Immature natural killer cell (primary cell): ENCODE measurements at regions not wholly inside any gene's neighbourhood (a gene's known extent, or its start where the extent isn't known, plus 50 kb on each side); places are given as distances from the start of the nearest gene placed in this dataset.

Experiments used
- DNase-seq, 3 donors: peaks; one replicate each; pipeline ENCODE4 v3.0.0; 2022; ENCODE audit warnings: mixed read lengths in 1 of 3
- H3K27ac Mint-ChIP-seq, 6 donors: one replicate each; pipeline ENCODE4 v1.8.0; 2020; ENCODE audit warnings: mixed read lengths in 6 of 6, mild to moderate bottlenecking in 5 of 6, inconsistent platforms in 4 of 6, moderate library complexity in 3 of 6
- H3K27me3 Mint-ChIP-seq, 3 donors: one replicate each; pipeline ENCODE4 v1.8.0; 2020 to 2021; ENCODE audit warnings: low read depth in 3 of 3, mild to moderate bottlenecking in 3 of 3, mixed read lengths in 3 of 3, moderate library complexity in 3 of 3, inconsistent platforms in 1 of 3
- H3K36me3 Mint-ChIP-seq, 3 donors: one replicate each; pipeline ENCODE4 v1.8.0; 2020; ENCODE audit warnings: mixed read lengths in 3 of 3, inconsistent platforms in 2 of 3, mild to moderate bottlenecking in 2 of 3
- H3K4me1 Mint-ChIP-seq, 2 donors: one replicate each; pipeline ENCODE4 v1.8.0; 2020; ENCODE audit warnings: inconsistent platforms in 2 of 2, mild to moderate bottlenecking in 2 of 2, mixed read lengths in 2 of 2, moderate library complexity in 1 of 2
- H3K4me3 Mint-ChIP-seq, 5 donors: one replicate each; pipeline ENCODE4 v1.8.0; 2020; ENCODE audit warnings: mild to moderate bottlenecking in 5 of 5, mixed read lengths in 5 of 5, inconsistent platforms in 3 of 5, moderate library complexity in 3 of 5
- H3K9me3 Mint-ChIP-seq, 6 donors: one replicate each; pipeline ENCODE4 v1.8.0; 2020; ENCODE audit warnings: mild to moderate bottlenecking in 6 of 6, mixed read lengths in 6 of 6, inconsistent platforms in 4 of 6, moderate library complexity in 3 of 6

- H3K27me3 Mint-ChIP-seq = peaks cover 0 to 5% (median 3%) of the 10 kb centered on the region in 3 donors
- no peak overlapping the region for H3K4me3 Mint-ChIP-seq
- no peak for DNase-seq
- H3K36me3 Mint-ChIP-seq = peaks cover 0 to 6% (median 0%) of the 10 kb centered on the region in 3 donors
- H3K27ac Mint-ChIP-seq = no peak overlapping the region
- H3K9me3 Mint-ChIP-seq = peaks cover 0 to 3% (median 0%) of the 10 kb centered on the region in 6 donors
- no peaks in the 10 kb centered on the region for H3K4me1 Mint-ChIP-seq
These were observed 100.3 kb upstream of the NCOR2 start for GRCh38 chr12:124667506-124668326.

GRCh38 chr12:124666722-124667259, 99.4 kb upstream of the NCOR2 start:
- Mint-ChIP-seq H3K4me1 (no peaks in the 10 kb centered on the region), H3K27me3 (peaks cover 0 to 5% (median 4%) of the 10 kb centered on the region in 3 donors), H3K4me3 (no peak overlapping the region), H3K27ac (no peak overlapping the region), H3K9me3 (peaks cover 0 to 3% (median 0%) of the 10 kb centered on the region in 6 donors), H3K36me3 (peaks cover 0 to 6% (median 0%) of the 10 kb centered on the region in 3 donors)
- DNase-seq = no peak

- peaks cover 0 to 5% (median 4%) of the 10 kb centered on the region in 3 donors for H3K27me3 Mint-ChIP-seq
These were observed 98.1 kb upstream of the NCOR2 start for GRCh38 chr12:124665511-124665910.

GRCh38 chr12:124664395-124665111, 97.1 kb upstream of the NCOR2 start:
- Mint-ChIP-seq H3K9me3 (peaks cover 0 to 3% (median 0%) of the 10 kb centered on the region in 6 donors), H3K36me3 (peaks cover 0 to 6% (median 0%) of the 10 kb centered on the region in 3 donors), H3K4me3 (no peak overlapping the region), H3K27ac (no peak overlapping the region), H3K27me3 (peaks cover 4 to 5% (median 5%) of the 10 kb centered on the region in 3 donors), H3K4me1 (no peaks in the 10 kb centered on the region)
- no peak for DNase-seq

More at GRCh38 chr12:124665511-124665910, 98.1 kb upstream of the NCOR2 start:
- Mint-ChIP-seq H3K27ac (no peak overlapping the region), H3K9me3 (peaks cover 0 to 3% (median 0%) of the 10 kb centered on the region in 6 donors), H3K4me1 (no peaks in the 10 kb centered on the region), H3K36me3 (peaks cover 0 to 6% (median 0%) of the 10 kb centered on the region in 3 donors), H3K4me3 (no peak overlapping the region)
- no peak for DNase-seq

- Mint-ChIP-seq H3K27ac (no peak overlapping the region), H3K9me3 (peaks cover 0 to 3% (median 0%) of the 10 kb centered on the region in 6 donors), H3K27me3 (peaks cover 4 to 7% (median 5%) of the 10 kb centered on the region in 3 donors), H3K4me1 (no peaks in the 10 kb centered on the region), H3K36me3 (peaks cover 0 to 6% (median 0%) of the 10 kb centered on the region in 3 donors), H3K4me3 (no peak overlapping the region)
- no peak for DNase-seq
These were observed 96.5 kb upstream of the NCOR2 start for GRCh38 chr12:124663771-124664366.

GRCh38 chr12:124663206-124663605, 95.8 kb upstream of the NCOR2 start:
- Mint-ChIP-seq H3K4me3 (no peak overlapping the region), H3K36me3 (peaks cover 0 to 6% (median 0%) of the 10 kb centered on the region in 3 donors), H3K27ac (no peak overlapping the region), H3K9me3 (peaks cover 0 to 3% (median 0%) of the 10 kb centered on the region in 6 donors), H3K27me3 (peaks cover 4 to 7% (median 5%) of the 10 kb centered on the region in 3 donors), H3K4me1 (no peaks in the 10 kb centered on the region)
- no peak for DNase-seq

GRCh38 chr12:124661341-124661740, 93.9 kb upstream of the NCOR2 start:
- no peak for DNase-seq
- peaks cover 0 to 1% (median 0%) of the 10 kb centered on the region in 6 donors for H3K9me3 Mint-ChIP-seq
- no peak overlapping the region for H3K4me3 Mint-ChIP-seq
- peaks cover 0 to 4% (median 0%) of the 10 kb centered on the region in 3 donors for H3K36me3 Mint-ChIP-seq
- H3K4me1 Mint-ChIP-seq = no peaks in the 10 kb centered on the region
- H3K27ac Mint-ChIP-seq = no peak overlapping the region
- peaks cover 5 to 8% (median 5%) of the 10 kb centered on the region in 3 donors for H3K27me3 Mint-ChIP-seq

- DNase-seq = no peak
- Mint-ChIP-seq H3K27me3 (peaks cover 5 to 8% (median 5%) of the 10 kb centered on the region in 3 donors), H3K4me1 (no peaks in the 10 kb centered on the region), H3K36me3 (peaks cover 0 to 3% (median 0%) of the 10 kb centered on the region in 3 donors), H3K9me3 (peaks cover 0 to 1% (median 0%) of the 10 kb centered on the region in 6 donors), H3K27ac (no peak overlapping the region), H3K4me3 (no peak overlapping the region)
These were observed 93.4 kb upstream of the NCOR2 start for GRCh38 chr12:124660851-124661250.

GRCh38 chr12:124658806-124659402, 91.5 kb upstream of the NCOR2 start:
- H3K27ac Mint-ChIP-seq = no peak overlapping the region
- no peak overlapping the region for H3K4me3 Mint-ChIP-seq
- peaks cover 0 to 3% (median 0%) of the 10 kb centered on the region in 3 donors for H3K36me3 Mint-ChIP-seq
- H3K9me3 Mint-ChIP-seq = peaks cover 0 to 1% (median 0%) of the 10 kb centered on the region in 6 donors
- H3K4me1 Mint-ChIP-seq = no peaks in the 10 kb centered on the region
- peaks cover 5 to 10% (median 9%) of the 10 kb centered on the region in 3 donors for H3K27me3 Mint-ChIP-seq
- DNase-seq = no peak

- Mint-ChIP-seq H3K36me3 (peaks cover 0 to 3% (median 0%) of the 10 kb centered on the region in 3 donors), H3K27ac (no peak overlapping the region), H3K4me1 (no peaks in the 10 kb centered on the region), H3K27me3 (peaks cover 5 to 10% (median 5%) of the 10 kb centered on the region in 3 donors), H3K4me3 (no peak overlapping the region), H3K9me3 (peaks cover 0 to 1% (median 0%) of the 10 kb centered on the region in 6 donors)
- DNase-seq = no peak
These were observed 90.9 kb upstream of the NCOR2 start for GRCh38 chr12:124658302-124658701.

GRCh38 chr12:124656947-124657434, 89.6 kb upstream of the NCOR2 start:
- Mint-ChIP-seq H3K36me3 (no peaks in the 10 kb centered on the region), H3K9me3 (peaks cover 0 to 1% (median 0%) of the 10 kb centered on the region in 6 donors), H3K27ac (no peak overlapping the region), H3K4me1 (no peaks in the 10 kb centered on the region), H3K27me3 (peaks cover 4 to 10% (median 5%) of the 10 kb centered on the region in 3 donors), H3K4me3 (no peak overlapping the region)
- no peak for DNase-seq

- Mint-ChIP-seq H3K27me3 (peaks cover 4 to 10% (median 5%) of the 10 kb centered on the region in 3 donors), H3K4me3 (no peak overlapping the region), H3K4me1 (no peaks in the 10 kb centered on the region), H3K27ac (no peak overlapping the region), H3K36me3 (no peaks in the 10 kb centered on the region), H3K9me3 (peaks cover 0 to 1% (median 0%) of the 10 kb centered on the region in 6 donors)
- DNase-seq = no peak
These were observed 88.5 kb upstream of the NCOR2 start for GRCh38 chr12:124655698-124656516.
